ENCODE measurements at regions not wholly inside any gene's neighbourhood (a gene's known extent, or its start where the extent isn't known, plus 50 kb on each side); places are given as distances from the start of the nearest gene placed in this dataset.

DNA sequence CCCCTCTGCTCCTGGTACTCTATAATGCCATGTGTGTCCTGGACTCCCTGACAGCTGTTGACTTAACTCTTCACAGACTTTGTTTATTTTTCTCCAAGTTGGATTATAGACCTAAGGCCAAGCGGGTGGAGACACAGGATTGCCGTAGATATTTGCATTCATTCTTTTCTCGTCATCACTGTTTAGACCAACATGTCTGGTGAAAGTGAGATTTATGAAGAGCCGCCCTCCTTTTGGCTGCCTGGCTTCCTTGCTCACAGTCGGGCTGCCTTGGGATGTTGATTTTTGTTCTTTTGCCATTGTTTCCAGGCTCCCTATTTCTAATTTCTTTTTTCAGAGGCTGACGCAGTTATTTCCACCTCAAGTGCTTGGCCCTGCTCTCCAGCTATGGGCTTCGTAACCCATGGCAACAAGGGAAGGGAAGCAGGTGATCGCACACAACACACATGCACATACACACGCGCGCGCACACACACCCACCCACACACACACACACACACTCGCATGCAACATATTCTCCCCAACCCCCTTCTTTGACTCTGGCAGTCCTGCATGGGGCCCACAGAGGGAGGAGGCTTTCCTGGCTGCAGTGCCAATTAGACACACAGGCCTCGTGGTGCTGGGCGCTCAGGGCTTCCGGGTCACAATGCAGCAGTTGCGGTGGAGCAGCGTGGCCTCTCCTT lies 296.5 kb downstream of the MTX2 start:
- TF ChIP-seq, protein P1, sequence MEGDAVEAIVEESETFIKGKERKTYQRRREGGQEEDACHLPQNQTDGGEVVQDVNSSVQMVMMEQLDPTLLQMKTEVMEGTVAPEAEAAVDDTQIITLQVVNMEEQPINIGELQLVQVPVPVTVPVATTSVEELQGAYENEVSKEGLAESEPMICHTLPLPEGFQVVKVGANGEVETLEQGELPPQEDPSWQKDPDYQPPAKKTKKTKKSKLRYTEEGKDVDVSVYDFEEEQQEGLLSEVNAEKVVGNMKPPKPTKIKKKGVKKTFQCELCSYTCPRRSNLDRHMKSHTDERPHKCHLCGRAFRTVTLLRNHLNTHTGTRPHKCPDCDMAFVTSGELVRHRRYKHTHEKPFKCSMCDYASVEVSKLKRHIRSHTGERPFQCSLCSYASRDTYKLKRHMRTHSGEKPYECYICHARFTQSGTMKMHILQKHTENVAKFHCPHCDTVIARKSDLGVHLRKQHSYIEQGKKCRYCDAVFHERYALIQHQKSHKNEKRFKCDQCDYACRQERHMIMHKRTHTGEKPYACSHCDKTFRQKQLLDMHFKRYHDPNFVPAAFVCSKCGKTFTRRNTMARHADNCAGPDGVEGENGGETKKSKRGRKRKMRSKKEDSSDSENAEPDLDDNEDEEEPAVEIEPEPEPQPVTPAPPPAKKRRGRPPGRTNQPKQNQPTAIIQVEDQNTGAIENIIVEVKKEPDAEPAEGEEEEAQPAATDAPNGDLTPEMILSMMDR (conservative IDR thresholded peaks at IDR 0.05), result no peak
- no peak for TF ChIP-seq EZH2 (IDR thresholded peaks at IDR 0.05; ENCODE audit: low read depth)

All from PC-9 (cell line).